ENCODE measurements at regions not wholly inside any gene's neighbourhood (a gene's known extent, or its start where the extent isn't known, plus 50 kb on each side); places are given as distances from the start of the nearest gene placed in this dataset.
A peak's percentile ranks its signal among the peaks of the same experiment; 100 is the strongest.
"Not testable (repeated sequence)": the region's sequence is repeated elsewhere in the genome, so short reads cannot be mapped to it uniquely, and the experiment has no call there.

DNA sequence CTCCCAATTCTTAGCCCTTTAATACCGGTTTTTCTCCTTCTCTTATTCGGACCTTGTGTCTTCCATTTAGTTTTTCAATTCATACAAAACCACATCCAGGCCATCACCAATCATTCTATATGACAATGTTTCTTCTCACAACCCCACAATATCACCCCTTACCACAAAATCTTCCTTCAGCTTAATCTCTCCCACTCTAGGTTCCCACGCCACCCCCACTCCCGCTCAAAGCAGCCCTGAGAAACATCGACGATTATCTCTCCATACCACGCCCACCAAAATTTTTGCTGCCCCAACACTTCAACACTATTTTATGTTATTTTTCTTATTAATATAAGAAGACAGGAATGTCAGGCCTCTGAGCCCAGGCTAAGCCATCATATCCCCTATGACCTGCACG lies 99.5 kb upstream of the PPM1J start:
- DNase-seq; POLR2A ChIA-PET; H3K9me3 Mint-ChIP-seq (ENCODE audit: insufficient read depth); ATAC-seq; H3K27ac Mint-ChIP-seq; H3K36me3 Mint-ChIP-seq (ENCODE audit: low read depth); H3K4me3 Mint-ChIP-seq; H3K4me1 Mint-ChIP-seq (ENCODE audit: low read depth); H3K27me3 Mint-ChIP-seq (ENCODE audit: low read depth): not testable (repeated sequence)
- CTCF ChIA-PET = interaction anchor here (1.8 kb wide), 1 partner anchor 99 kb away, joined by 5 read pairs; the partner anchor contains the start of gene PPM1J

DNA sequence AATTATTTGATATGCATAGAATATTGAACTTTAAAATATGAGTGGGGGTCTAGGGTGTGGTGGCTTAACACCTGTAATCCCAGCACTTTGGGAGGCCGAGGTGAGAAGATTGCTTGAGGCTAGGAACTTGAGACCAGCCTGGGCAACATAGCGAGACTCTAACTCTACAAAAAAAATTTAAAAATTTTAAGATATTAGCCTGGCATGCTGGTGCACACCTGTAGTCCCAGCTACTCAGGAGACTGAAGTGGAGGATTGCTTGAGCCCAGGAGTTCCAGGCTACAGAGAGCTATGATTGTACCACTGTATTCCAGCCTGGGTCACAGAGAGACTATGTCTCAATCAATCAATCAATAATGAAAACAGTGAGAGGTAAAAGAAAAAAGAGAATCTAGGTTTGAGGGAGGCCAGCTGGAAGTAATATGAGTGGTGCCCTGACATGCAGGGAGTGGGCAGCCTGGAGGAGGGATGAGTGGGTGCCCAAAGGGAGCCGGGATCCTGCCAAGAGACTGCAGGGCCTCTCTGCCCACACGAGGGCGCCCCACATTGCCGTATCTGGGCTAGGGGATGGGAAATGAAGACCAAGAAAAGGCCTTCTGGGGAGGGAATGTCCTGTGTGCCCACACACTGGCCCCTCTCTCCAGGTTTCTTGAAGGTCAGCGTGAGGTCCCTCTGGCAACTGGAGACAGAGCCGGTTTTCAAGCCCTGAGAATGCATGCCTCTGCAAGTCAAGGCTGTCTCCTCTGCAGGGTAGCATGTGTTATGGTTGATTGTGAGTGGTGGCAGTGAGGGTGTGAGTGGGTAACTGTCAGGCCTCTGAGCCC lies 93.9 kb upstream of the PPM1J start:
- Mint-ChIP-seq H3K9me3 (ENCODE audit: insufficient read depth) (no peaks in the 10 kb centered on the region), H3K36me3 (ENCODE audit: low read depth) (no peaks in the 10 kb centered on the region), H3K4me1 (ENCODE audit: low read depth) (no peaks in the 10 kb centered on the region), H3K27me3 (ENCODE audit: low read depth) (peaks cover 18% of the 10 kb centered on the region), H3K4me3 (no peak overlapping the region), H3K27ac (no peak overlapping the region)
- ChIA-PET CTCF (interaction anchor here (0.7 to 8.8 kb wide), 9 partner anchors 10 to 866 kb away, joined by 3 to 173 read pairs (median 4); partner anchors contain the start of genes LRIG2 and PPM1J), POLR2A (no interaction called here)
- peak; percentile 94 for ATAC-seq
- DNase-seq = peak; percentile 76

DNA sequence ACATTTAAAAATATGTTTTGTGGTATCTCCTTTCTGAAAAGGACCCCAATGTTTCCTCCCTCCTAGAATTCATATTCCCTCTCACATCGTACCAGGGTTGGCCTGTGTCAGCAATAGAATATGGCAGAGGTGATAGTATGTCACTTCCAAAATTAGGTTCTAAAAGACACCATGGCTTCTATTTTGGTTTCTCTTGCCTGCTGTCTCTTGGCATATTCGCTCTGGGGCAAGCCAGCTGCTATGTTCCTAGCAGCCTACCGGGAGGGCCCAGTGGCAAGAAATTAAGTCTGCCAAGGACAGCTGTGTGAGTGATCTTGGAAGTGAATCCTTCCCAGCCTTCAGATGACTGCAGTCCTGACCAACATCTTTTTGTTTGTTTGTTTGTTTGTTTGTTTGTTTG lies 92.9 kb upstream of the PPM1J start:
- H3K27ac Mint-ChIP-seq = no peak overlapping the region
- no peak for ATAC-seq
- ChIA-PET POLR2A (no interaction called here), CTCF (interaction anchor here (1.2 to 8.8 kb wide), 5 partner anchors 9 to 867 kb away, joined by 3 to 173 read pairs (median 6); partner anchors contain the start of genes LRIG2 and PPM1J)
- H3K4me1 Mint-ChIP-seq (ENCODE audit: low read depth) = no peaks in the 10 kb centered on the region
- no peaks in the 10 kb centered on the region for H3K9me3 Mint-ChIP-seq (ENCODE audit: insufficient read depth)
- H3K36me3 Mint-ChIP-seq (ENCODE audit: low read depth) = no peaks in the 10 kb centered on the region
- H3K27me3 Mint-ChIP-seq (ENCODE audit: low read depth) = peaks cover 18% of the 10 kb centered on the region
- no peak overlapping the region for H3K4me3 Mint-ChIP-seq
- no peak for DNase-seq

DNA sequence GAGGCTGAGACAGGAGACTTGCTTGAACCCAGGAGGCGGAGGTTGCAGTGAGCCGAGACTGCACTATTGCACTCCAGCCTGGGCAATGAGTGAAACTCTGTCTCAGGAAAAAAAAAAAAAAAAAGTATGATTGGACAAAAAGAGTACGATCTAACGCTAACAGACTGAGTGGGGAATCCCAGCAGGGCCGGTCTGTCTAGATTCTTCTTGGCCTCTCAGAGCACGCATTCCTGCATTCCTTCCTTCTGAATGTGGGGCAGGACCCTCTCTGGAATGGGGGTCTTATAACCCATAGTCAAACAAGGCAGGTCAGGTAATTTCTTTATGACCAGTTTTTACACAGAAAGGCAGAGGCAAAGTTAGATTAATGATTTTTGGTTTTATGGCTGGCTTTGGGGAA lies 92.0 kb upstream of the PPM1J start:
- Mint-ChIP-seq H3K9me3 (ENCODE audit: insufficient read depth) (no peaks in the 10 kb centered on the region), H3K4me1 (ENCODE audit: low read depth) (no peaks in the 10 kb centered on the region), H3K4me3 (no peak overlapping the region), H3K27ac (no peak overlapping the region), H3K36me3 (ENCODE audit: low read depth) (no peaks in the 10 kb centered on the region), H3K27me3 (ENCODE audit: low read depth) (peaks cover 18% of the 10 kb centered on the region)
- ATAC-seq (no peak), DNase-seq (no peak)
- ChIA-PET CTCF (interaction anchor here (1.4 to 8.8 kb wide), 3 partner anchors 88 to 266 kb away, joined by 3 to 173 read pairs (median 4); partner anchors contain the start of genes LRIG2 and PPM1J), POLR2A (interaction anchor here (0.6 kb wide), 1 partner anchor 93 kb away, joined by 3 read pairs; no protein-coding TSS in a partner anchor)

DNA sequence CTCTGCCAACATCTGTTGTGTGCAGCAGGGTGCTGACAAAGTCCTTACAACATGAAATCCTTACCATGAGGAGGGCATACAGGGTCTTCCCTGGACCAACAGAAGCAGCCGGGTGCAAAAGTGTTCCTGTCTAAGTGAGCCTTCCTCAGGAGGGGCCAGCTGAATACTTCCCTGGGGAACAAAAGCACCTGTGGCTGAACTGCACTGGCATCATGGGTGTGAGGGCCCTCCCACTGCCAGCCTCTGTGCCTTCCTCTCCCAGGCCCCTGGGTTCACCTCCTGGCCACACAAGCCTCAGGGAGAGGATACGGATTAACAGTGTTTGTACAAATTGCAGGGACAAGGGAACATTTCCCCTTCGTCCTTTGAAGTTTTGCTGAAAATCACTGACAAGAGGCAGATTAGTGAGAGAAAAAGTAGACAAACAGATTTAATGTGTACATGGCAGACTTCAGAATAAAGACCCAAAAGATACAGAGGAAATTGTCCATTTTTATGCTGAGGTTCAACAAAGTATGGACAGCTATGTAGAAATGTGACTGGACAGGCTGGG lies 91.0 kb upstream of the PPM1J start:
- ChIA-PET CTCF (interaction anchor here (1.4 to 8.8 kb wide), 3 partner anchors 87 to 267 kb away, joined by 3 to 173 read pairs (median 4); partner anchors contain the start of genes LRIG2 and PPM1J), POLR2A (interaction anchor here (1.0 kb wide), 1 partner anchor 91 kb away, joined by 3 read pairs; the partner anchor contains the start of gene PPM1J)
- Mint-ChIP-seq H3K9me3 (ENCODE audit: insufficient read depth) (no peaks in the 10 kb centered on the region), H3K4me3 (no peak overlapping the region), H3K27ac (no peak overlapping the region), H3K4me1 (ENCODE audit: low read depth) (no peaks in the 10 kb centered on the region), H3K36me3 (ENCODE audit: low read depth) (no peaks in the 10 kb centered on the region), H3K27me3 (ENCODE audit: low read depth) (peaks cover 18% of the 10 kb centered on the region)
- ATAC-seq = no peak
- DNase-seq = no peak

DNA sequence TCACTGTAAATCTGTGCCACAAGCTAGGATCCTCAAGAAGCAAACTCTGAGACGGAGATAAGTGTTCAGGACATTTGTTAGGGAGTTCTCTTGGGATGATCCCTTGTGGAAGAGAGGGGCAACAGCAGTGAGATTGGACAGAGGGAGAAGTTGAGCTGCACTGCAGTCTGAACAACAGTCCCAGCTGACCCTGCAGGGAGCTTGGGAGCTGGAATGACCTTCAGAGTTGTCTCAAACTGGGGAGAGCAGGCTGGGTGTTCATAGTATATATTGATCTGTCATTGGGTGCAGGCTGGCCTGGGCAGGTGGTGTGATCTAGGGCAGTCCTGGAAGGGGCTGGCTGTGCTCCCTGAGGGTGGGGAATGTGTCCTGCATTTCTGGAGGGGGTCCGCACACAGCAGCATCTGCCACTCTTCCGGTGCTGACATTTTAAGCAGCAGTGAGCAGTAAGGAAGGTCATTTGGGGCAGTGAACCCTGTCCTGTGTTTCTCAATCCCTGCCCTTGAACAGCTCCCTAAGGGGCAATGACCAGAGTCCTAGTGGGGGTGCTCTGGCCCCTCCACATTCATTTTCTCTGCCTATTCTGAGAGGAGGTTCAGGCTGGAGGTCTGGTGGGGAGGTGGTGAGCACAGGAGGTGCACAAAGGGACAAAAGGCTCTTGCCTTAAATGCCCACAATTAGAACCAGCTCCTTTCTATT lies 90.2 kb upstream of the PPM1J start:
- DNase-seq (no peak), ATAC-seq (no peak)
- H3K36me3 Mint-ChIP-seq (ENCODE audit: low read depth) = no peaks in the 10 kb centered on the region
- H3K9me3 Mint-ChIP-seq (ENCODE audit: insufficient read depth) = no peaks in the 10 kb centered on the region
- H3K27ac Mint-ChIP-seq = no peak overlapping the region
- POLR2A ChIA-PET = interaction anchor here (1.0 kb wide), 1 partner anchor 90 kb away, joined by 3 read pairs; the partner anchor contains the start of gene PPM1J
- H3K4me1 Mint-ChIP-seq (ENCODE audit: low read depth) = no peaks in the 10 kb centered on the region
- H3K4me3 Mint-ChIP-seq = no peak overlapping the region
- peaks cover 16% of the 10 kb centered on the region for H3K27me3 Mint-ChIP-seq (ENCODE audit: low read depth)
- CTCF ChIA-PET = interaction anchor here (0.8 to 8.8 kb wide), 4 partner anchors 87 to 414 kb away, joined by 4 to 173 read pairs (median 5); partner anchors contain the start of genes LRIG2 and PPM1J

DNA sequence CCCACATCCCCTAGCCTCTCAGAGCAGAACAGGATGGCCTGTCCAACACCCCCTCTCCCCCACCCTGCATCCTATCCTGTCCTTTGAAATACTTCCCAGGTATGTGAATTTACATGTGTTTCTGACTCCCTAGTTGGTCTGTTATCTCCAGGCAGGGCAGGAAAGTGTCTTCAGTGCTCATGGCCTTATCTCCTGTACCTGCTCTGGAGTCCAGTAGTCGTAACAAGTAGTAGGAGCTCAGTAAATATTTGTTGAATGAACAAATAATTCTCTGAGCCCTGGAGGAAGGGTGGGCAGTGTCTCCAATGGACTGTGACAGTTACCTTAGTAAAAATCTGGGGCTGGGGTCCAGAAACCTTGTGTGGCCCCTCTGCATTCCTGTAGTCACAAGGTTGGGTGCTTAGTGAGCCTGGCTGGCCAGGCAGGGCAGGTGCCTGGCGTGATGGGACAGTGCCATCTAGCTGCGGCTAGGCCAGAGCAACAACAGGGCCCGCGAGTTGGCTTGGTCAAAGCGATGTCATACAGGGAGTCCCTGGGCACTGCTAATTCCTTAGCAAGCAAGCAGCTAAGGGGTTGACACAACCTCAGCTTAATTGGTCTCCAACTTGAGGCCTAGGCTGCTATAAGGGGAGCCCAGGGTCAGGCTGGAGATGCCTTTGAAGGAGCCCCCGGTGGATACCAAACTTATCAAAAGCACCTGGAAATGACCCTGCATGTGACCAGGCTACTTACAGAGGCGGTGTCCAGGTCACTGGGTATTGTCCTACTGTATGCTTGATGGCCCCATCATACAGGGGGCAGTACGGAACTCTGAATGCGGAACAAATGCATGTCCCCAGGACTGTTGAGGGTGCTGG lies 89.0 kb upstream of the PPM1J start:
- H3K4me3 Mint-ChIP-seq = no peak overlapping the region
- DNase-seq (peak; percentile 66), ATAC-seq (peak; percentile 84)
- ChIA-PET POLR2A (interaction anchor here (0.6 kb wide), 1 partner anchor 210 kb away, joined by 6 read pairs; no protein-coding TSS in a partner anchor), CTCF (interaction anchor here (0.7 to 8.8 kb wide), 9 partner anchors 42 to 413 kb away, joined by 3 to 173 read pairs (median 4); partner anchors contain the start of genes LRIG2 and PPM1J)
- H3K4me1 Mint-ChIP-seq (ENCODE audit: low read depth) = no peaks in the 10 kb centered on the region
- peaks cover 16% of the 10 kb centered on the region for H3K27me3 Mint-ChIP-seq (ENCODE audit: low read depth)
- H3K27ac Mint-ChIP-seq = no peak overlapping the region
- no peaks in the 10 kb centered on the region for H3K36me3 Mint-ChIP-seq (ENCODE audit: low read depth)
- H3K9me3 Mint-ChIP-seq (ENCODE audit: insufficient read depth) = no peaks in the 10 kb centered on the region

DNA sequence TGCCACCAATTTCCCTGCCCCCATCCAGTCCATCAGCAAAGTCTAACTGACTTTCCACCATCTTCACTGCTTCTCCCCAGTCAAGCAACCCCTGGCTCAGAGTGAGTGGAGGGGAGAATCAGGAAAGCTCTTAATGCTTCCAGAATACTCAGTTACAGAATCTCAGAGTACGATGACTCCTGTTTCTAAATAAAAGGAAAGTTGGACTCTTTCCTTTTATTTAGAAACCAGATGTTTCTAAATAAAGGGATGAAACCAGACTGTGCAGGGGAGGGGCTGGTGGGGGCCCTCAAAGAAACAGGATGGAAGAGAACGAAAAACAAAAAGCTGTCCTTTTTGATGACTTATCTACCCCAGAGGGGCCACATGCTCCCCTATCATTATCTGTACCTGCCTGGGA lies 85.2 kb upstream of the PPM1J start:
- CTCF ChIA-PET = interaction anchor here (3.7 to 4.6 kb wide), 2 partner anchors 9 to 83 kb away, joined by 14 to 52 read pairs; partner anchors contain the start of gene PPM1J
- H3K36me3 Mint-ChIP-seq (ENCODE audit: low read depth) = no peaks in the 10 kb centered on the region
- POLR2A ChIA-PET = no interaction called here
- no peak overlapping the region for H3K27ac Mint-ChIP-seq
- ATAC-seq = no peak
- H3K9me3 Mint-ChIP-seq (ENCODE audit: insufficient read depth) = no peaks in the 10 kb centered on the region
- no peaks in the 10 kb centered on the region for H3K4me1 Mint-ChIP-seq (ENCODE audit: low read depth)
- H3K4me3 Mint-ChIP-seq = no peak overlapping the region
- DNase-seq = no peak
- peaks cover 7% of the 10 kb centered on the region for H3K27me3 Mint-ChIP-seq (ENCODE audit: low read depth)

DNA sequence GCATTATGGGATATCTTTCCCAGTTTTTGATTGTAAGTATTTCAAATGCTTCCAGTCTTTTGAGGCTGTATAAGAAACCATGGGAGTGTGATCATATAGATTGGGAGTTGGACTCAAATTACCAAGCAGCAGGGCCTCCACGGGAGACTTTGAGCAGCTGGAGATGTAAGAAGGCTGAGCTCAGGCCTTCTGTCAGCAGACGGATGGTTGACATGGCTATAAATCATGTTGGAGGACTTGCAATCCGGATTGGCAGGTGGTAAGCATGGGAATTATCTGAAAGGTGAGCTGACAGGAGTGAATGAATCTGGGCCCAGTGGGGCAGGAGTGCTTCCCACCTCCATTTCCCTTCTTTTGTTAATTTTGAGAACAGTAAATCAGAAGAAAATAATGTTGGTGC lies 83.2 kb upstream of the PPM1J start:
- ChIA-PET POLR2A (interaction anchor here (0.6 kb wide), 1 partner anchor 15 kb away, joined by 3 read pairs; no protein-coding TSS in a partner anchor), CTCF (interaction anchor here (3.7 to 4.6 kb wide), 2 partner anchors 11 to 81 kb away, joined by 14 to 52 read pairs; partner anchors contain the start of gene PPM1J)
- H3K9me3 Mint-ChIP-seq (ENCODE audit: insufficient read depth) = no peaks in the 10 kb centered on the region
- no peaks in the 10 kb centered on the region for H3K36me3 Mint-ChIP-seq (ENCODE audit: low read depth)
- H3K27ac Mint-ChIP-seq = no peak overlapping the region
- no peaks in the 10 kb centered on the region for H3K4me1 Mint-ChIP-seq (ENCODE audit: low read depth)
- H3K27me3 Mint-ChIP-seq (ENCODE audit: low read depth) = no peaks in the 10 kb centered on the region
- H3K4me3 Mint-ChIP-seq = no peak overlapping the region
- no peak for ATAC-seq
- DNase-seq = no peak

DNA sequence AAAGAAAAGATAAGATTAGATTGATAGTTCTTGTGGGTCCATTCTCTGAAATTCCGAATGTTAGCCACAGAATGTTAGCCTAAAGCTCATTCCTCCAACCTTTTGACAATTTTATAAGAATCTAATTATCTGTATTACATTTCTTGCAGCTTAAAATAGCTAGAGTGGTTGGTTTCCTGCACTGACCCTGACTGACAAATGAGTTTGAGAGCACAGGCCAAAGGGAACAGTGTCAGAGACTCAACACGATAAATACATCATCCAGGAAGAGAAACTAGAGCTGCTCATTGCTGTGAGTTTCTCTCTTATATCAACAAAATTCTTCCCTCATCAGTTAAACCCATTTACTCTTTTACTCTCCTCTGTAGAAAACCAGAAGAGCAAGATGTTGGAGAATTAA lies 82.1 kb upstream of the PPM1J start:
- H3K27ac Mint-ChIP-seq = no peak overlapping the region
- H3K9me3 Mint-ChIP-seq (ENCODE audit: insufficient read depth) = no peaks in the 10 kb centered on the region
- ATAC-seq (no peak), DNase-seq (no peak)
- H3K4me1 Mint-ChIP-seq (ENCODE audit: low read depth) = no peaks in the 10 kb centered on the region
- H3K4me3 Mint-ChIP-seq = no peak overlapping the region
- CTCF ChIA-PET = interaction anchor here (3.7 to 4.6 kb wide), 2 partner anchors 12 to 80 kb away, joined by 14 to 52 read pairs; partner anchors contain the start of gene PPM1J
- POLR2A ChIA-PET = no interaction called here
- no peaks in the 10 kb centered on the region for H3K36me3 Mint-ChIP-seq (ENCODE audit: low read depth)
- H3K27me3 Mint-ChIP-seq (ENCODE audit: low read depth) = no peaks in the 10 kb centered on the region

Measured in activated CD8-positive, alpha-beta T cell treated with anti-CD3 and anti-CD28 coated beads, Interleukin-2, amount 10 ng/mL, durations not matched to agents 7 days and 5 days (primary cell).